HG03575 (cell line): ENCODE measurements at regions not wholly inside any gene's neighbourhood (a gene's known extent, or its start where the extent isn't known, plus 50 kb on each side); places are given as distances from the start of the nearest gene placed in this dataset.
A peak's percentile ranks its signal among the peaks of the same experiment; 100 is the strongest.
"Not testable (repeated sequence)": the region's sequence is repeated elsewhere in the genome, so short reads cannot be mapped to it uniquely, and the experiment has no call there.

Source experiments
- ATAC-seq: cut with Tn5 transposase; IDR thresholded peaks from one replicate; pipeline ENCODE4 v1.9.1; 2021; ENCODE audit not compliant: unreplicated experiment, insufficient number of reproducible peaks, low FRiP score; ENCODE audit errors: extremely low read depth

DNA sequence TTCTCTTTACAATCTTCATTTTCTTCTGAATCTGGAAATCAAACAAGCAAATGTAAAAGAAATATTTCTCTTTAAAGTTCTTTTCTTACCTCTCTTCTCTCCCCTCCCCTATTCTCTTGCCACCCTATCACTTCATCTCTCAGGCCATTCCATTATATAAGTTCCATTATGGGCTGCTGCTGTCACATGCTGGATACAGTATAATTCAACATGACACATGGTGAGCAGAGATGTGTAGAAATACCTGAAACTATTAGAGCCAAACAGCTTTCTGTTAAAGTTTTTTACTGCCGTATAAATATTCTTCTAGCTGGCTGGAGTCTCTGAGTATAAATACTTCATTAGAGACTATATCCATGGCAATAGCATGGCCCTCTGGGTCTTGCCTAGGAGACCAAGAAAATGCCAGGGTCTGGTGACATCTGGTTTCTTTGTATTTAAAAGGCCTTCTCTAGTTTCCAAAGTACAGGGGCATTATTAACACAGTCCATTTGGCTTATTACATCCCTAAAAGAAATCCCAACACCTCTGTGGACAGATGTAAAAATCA lies 139.6 kb downstream of the TFAP2B start:
- ATAC-seq = no peak

DNA sequence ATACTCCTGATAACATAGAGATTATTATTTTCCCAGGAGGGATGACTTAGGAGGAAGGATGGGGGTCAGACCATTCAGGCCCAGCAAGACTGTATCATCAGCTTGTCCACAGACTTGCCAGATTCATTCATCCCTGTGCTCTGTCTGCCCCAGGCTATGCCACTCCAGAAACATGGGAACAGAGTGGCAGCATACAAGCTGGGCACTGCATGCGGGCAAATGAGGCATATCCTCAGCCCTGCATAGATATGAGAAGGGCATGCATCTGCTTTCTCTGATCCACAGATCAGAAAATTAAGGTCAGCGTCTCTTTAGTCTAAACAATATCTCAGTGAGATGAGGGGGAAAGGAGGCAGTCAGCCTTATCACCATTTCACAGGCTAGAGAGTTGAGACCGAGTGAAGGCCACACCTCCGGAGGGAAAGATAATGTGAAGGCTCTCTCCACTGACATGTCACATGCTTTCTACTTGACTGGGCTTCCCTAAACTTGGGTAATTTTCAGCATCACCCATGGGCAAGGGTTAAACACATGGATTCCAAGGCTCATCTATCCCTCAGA lies 140.5 kb downstream of the TFAP2B start:
- ATAC-seq = no peak

DNA sequence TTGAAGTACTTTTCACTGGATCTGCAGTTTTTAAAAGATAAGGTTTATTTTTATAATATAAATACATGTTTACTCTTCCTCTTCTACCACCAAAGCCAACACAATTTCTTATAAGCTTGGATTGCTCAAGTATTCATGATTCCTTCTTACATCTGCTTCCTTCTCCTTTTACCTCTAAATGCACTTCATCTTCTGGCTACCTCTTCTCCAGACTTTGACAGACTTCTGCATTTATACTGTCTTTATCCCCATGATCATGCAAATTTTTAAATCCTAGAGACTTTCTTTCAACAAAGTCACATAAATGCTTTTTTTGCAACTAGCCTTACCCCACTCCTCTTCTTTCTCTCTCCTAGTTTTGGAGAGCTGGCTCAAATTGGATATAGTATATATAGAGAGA lies 142.9 kb downstream of the TFAP2B start:
- ATAC-seq = no peak

DNA sequence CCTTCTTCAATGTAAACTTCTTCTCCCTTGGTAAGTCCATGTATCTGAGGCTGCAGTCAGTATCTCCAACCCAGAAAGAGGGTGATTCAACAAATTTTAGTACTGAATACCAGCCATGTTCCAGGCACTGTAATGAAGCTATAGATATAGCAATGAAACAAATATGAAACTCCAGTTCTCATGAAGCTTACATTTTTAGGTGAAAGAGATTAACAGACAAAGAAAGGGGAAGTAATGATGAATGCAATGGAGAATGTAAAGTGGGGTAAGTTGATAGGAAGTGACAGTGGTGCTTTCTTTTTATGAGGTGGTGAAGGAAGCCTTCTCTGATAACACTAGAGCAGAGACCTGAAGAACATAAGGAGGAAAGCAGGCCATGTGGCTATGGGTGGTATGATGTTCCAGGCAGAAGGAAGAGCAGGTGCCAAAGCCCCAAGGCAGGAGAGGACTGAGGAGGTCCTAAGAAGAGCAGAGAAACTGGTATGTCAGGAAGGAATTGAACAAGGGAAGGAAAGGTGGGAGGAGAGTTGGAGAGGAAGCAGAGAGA lies 143.6 kb downstream of the TFAP2B start:
- ATAC-seq = no peak

DNA sequence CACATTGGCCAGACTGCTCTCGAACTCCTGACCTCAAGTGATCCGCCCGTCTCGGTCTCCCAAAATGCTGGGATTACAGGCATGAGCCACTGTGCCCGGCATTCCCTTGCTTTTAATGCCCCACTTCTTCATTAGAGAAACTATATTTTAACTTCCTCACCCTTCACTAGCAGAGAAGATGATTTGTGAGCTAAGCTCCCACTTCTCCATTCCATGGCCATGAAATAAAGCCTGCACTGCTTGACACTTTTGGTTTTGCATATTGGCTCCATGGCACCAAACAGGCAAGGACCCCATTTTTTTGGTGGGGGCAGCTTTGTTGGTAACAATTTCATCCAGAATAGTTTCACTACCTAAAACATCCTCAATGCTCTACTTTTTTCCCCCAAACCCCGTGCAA lies 145.3 kb downstream of the TFAP2B start:
- no peak for ATAC-seq

DNA sequence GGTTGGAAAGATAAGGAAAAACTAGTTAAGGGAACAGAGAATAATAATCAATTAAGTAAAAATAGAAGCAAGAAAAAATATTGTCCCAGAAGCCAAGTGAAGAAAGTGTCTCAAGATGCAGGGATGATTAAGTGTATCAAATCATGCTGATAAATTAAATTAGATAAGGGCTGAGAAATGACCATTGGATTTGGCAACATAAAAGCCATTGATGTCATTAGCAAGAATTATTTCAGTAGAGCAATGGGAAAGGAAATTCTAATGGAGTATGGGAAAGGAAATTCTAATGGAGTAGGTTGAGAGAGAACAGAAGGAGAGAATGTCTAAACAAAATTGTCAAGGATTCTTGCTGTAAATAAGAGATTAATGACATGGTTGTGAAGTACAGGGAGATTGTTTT lies 146.8 kb downstream of the TFAP2B start:
- no peak for ATAC-seq

DNA sequence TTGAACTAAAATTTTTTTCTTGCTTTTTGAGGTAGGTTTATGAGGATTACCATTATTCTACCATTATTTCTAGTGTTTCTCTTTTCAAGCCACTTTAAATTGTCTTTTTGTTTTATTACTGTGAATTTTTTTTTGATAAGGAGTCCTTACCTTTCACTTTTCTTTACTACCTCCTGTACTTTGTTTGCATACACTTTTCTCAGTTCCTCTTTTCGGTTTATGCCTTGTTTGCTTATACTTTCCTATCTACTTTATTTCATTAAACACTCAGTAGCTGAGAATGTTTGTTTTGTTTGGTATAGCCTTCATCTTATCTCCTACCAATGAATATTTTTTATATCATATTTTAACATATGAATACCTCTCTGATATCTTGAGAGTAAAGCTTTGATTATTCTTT lies 147.9 kb downstream of the TFAP2B start:
- peak; percentile 88 for ATAC-seq

DNA sequence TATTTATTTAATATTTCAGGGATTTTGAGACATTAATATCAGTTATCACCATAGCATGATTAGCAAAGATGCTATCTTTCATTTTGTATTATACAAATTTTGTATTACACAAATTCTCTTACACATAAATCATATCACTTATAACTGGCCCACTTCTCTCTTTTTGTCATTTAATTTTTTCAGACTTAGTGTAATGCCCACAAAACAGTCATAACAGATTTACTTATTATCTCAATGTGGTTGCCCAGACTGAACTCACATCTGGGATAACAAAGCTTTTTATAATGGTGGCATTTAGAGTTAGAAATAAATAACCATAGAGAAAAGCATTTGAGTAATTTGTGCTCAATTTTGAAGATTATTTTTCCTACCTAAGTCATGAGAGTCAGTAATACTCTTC lies 148.3 kb downstream of the TFAP2B start:
- no peak for ATAC-seq

DNA sequence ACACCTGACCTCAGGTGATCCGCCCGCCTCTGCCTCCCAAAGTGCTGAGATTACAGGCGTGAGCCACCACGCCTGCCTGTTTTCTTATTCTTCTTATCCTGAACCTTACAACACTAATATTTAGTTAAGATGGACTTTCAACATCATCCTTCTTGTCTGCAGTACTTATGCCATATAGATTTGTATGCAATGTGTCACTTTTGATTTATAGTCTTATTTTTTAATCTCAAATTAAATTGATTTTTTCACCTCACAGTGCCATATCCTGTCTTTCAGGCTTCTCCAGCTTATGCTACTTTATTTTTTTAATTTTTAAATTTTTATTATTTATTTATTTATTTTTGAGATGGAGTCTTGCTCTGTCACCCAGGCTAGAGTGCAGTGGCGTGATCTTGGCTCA lies 149.6 kb downstream of the TFAP2B start:
- ATAC-seq = not testable (repeated sequence)

DNA sequence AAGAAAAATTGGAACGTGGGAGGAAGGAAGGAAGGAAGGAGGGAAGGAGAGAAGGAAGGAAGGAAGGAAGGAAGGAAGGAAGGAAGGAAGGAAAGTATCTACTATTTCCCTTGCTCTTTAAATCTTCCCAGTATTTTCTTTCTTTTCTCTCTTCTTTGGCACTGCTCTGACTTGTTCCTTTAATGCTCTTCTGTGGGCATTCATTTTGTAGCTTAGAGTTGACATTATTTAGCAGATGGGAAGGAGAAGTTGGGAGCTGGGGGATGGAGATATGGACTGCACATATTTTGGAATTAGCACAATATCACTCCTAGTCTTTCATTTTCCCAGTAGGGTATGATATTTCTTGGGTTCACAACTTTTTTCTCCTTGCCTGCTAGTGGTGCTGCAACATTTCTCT lies 152.2 kb downstream of the TFAP2B start:
- ATAC-seq = no peak

DNA sequence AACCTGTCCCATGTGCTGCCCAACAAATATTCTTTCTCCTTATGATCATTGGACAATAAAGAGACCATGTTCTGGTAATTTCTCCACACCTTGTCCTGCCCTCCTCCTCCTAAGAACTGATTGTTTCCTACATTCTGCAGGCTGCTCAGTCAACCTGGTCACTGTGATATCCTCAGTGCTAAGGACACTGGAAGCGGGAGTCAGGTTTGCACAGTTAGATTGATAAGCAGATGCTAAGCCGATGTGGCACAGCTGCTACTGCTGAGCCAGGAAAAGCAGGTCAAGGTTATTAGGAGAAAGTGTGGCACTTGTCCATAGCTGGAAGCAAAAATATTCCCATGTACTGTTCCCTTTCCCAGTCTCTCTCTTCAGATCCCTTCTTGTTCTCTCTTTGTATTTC lies 154.8 kb downstream of the TFAP2B start:
- no peak for ATAC-seq

DNA sequence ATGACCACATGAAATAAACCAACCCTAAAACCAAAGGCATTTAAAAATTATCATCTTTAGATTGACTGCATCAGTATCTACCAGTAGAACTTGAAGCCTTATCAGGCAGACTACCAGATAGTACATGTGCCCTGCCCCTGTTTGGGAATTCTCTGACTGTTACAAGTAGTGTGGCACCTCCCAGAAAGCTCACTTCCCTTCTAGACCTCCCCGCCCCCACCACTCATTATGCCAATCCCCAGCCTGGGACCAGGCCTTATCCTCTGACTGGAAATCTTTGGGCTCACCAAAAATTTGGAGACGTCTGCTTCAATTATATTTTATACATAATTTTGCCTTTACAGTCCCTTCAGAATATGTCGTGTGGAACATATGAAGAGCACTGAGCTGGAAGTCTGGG lies 155.6 kb downstream of the TFAP2B start:
- no peak for ATAC-seq

DNA sequence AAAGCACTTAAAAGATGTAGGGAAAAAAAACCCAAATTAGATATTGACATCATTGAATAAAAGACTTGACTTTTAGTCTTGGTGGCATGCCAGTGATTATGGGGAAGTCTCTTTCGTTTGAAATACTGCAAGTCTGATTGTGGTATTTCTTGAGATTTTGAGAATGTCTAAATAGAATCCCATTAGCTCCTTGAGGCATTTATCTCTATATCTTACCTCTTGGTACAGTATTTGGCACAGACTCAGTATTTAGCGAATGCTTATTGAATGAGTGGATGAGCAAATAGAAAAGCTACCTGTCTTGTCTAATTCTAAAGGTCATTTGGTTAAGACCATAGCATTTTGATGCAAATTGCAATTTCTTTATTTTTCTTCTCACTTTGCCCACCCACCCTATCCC lies 156.5 kb downstream of the TFAP2B start:
- no peak for ATAC-seq

DNA sequence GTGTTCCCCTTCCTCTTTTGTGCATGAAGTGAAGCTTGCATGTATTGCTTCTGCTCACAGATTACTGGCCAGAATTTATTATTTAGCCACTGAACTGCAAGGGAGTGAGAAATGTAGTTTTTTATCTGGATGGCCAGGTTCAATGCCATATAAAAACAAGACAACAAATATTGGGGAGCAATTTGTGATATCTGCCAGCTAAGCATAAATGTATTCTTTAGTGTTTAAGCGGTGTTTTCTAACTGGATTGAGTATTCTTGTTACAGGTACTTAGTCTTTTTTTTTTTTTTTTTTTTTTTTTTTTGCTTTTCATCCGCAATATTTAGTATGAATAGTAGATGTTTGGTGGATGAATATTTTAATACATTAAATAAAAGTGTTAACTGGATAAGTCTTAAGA lies 158.2 kb downstream of the TFAP2B start:
- ATAC-seq = no peak

DNA sequence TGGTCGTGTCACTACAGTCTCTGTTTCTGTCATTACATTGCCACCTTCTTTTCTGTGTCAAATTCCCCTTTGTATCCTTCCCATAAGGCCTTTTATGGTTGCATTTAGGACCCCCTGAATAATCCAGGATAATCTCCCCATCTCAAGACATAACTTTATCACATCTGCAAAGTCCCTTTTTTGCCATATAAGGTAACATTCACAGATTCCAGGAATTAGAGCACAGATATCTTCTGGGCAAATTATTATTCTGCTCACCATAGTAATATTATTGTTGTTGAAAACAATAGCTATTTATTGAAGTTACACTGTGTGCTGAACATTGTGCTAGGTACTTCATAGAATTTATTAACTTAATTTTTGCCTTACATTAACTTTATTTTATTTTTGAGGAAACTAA lies 159.1 kb downstream of the TFAP2B start:
- no peak for ATAC-seq

DNA sequence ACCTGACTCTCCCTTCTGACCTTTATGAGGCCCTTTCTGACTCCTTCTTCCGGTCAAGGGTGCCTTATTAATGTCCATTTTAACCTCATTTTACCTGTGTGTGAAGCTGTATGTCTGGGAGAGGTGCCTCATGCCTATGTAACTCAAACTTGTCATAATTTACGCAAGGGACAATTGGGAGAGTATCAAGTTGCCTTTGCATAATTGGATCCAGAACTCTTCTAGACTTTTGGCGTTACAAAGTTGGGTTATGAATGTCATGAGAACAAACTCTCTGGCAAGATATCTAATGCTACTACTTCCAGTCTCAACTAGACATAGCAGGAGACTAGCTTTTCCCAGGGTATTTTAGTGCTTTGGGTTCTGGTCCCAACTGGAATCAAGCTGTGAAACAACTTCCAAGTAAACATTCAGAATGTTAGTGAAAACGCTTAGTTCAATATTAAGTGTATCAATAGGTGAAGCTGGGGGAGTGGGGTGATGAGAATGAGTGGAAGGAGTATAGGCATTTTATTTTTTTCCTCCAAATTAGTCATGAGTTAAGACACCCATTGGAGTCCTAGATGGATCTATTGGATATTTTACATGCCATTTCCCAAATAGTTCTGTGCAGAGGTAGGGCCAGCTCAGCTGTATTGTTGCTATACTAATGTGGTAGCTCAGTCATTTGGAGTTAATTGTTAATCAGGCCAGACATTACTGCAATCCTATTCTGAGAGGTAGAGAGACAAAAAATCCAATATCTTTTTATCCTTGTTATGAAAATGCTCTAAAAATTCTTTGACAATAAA lies 159.9 kb downstream of the TFAP2B start:
- no peak for ATAC-seq

DNA sequence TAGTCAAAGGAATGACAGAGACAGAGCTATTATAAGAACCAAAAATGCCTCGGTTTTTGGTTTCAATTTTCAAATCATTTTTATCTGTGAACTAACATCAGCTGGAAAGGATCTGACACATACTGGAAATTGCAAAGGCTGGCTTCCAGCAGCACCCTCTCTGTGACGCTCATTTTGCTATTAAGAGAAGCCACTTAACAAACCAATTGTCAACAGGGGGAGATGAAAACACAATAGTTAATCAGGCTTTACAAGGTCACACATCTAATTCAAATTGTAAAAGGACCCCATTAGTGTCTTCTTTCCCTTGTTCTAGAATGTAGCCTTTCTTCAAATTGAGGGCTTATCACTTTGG lies 160.5 kb downstream of the TFAP2B start:
- ATAC-seq = no peak

DNA sequence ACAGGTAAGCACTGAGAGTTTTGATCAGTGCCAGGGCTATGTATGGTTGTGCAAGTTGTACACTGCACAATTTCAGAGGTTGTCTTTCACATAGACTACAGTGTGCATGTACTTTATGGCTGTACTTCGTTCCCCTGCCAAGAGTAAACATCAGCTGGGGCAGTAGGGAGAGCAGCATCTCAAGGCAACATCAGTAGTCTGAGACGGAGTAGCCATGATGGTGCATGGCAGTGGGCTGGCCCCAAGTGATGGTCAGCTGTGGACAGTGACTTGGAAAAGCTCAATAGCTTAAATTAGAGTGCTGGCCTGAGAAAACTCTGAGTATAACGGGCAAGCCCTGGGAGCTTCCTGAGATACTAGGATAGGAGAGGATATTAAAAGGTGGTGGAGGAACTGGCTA lies 165.5 kb downstream of the TFAP2B start:
- ATAC-seq = no peak

DNA sequence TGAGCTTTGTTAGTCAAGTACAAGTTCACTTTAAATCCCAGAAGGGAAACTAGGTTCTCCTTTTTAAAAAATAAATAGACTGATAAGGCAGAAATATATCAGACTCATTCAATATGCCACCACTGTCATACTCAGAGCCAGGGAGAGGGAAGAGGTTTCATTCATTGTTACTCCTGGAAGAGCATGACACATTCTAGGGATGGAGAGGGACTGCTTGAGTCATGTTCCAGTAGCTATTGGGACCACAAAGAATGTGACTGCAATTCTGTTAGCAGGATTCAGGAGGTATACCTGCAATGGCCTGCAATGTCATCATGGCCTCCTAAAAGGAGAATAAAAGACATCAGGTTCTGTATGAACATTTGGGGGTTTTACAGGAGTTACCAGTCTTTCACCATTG lies 167.6 kb downstream of the TFAP2B start:
- no peak for ATAC-seq

DNA sequence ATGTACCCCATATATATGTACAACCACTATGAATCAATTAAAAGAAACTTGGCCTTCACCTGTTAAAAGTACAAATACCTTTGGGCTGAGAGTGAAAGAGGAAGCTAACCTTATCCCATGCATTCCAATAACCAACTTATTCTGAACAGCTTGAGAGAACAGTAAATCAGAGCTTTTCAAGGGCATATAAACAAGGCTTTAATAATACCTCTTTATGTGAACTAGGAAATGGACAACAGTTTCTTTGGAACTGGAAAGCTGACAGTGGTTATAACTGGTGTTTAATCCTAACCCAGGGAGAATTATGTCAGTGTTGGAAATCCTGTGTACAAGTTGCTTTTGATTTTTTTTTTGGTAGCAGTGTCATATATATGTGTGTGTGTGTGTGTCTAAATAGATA lies 170.5 kb downstream of the TFAP2B start:
- no peak for ATAC-seq
